Sciatic nerve (tissue), 2 donors: ENCODE measurements at regions not wholly inside any gene's neighbourhood (a gene's known extent, or its start where the extent isn't known, plus 50 kb on each side); places are given as distances from the start of the nearest gene placed in this dataset.
A peak's percentile ranks its signal among the peaks of the same experiment; 100 is the strongest.
"Not testable (repeated sequence)": the region's sequence is repeated elsewhere in the genome, so short reads cannot be mapped to it uniquely, and the experiment has no call there.

ENCODE experiments used
- ATAC-seq: fragments of 200-7000 bp; cut with Tn5 transposase; one replicate; pipeline ENCODE4 v1.9.1; 2020; ENCODE audit warnings: mild to moderate bottlenecking, moderate library complexity
- DNase-seq: peaks from one replicate; pipeline ENCODE4 v3.0.0-alpha.2; 2020; ENCODE audit warnings: low spot score
- intact Hi-C: fragments of 100-400 bp; cut with DNase I; formaldehyde crosslinking; loops from one replicate; pipeline ENCODE4 v1.14.2; 2022
- donor health status: DM: no; HTN: no; CAD: no.
- donor health status: DM: no; HTN: no; CAD: no.

- intact Hi-C loops: no loop called here
- DNase-seq: peak; percentile 7
- no peak for ATAC-seq
These were observed 386.1 kb downstream of the SEC14L1 start for GRCh38 chr17:77526728-77527350.

GRCh38 chr17:77527409-77527808, 386.6 kb downstream of the SEC14L1 start:
- ATAC-seq (no peak), DNase-seq (peak; percentile 14)
- intact Hi-C loops: no loop called here

GRCh38 chr17:77527836-77528505, 387.2 kb downstream of the SEC14L1 start:
- intact Hi-C loops: no loop called here
- DNase-seq (peak; percentile 40), ATAC-seq (no peak)

- intact Hi-C loops: no loop called here
- DNase-seq: peak; percentile 56
- ATAC-seq: peak; percentile 45
These were observed 388.0 kb downstream of the SEC14L1 start for GRCh38 chr17:77528516-77529327.

- intact Hi-C loops: no loop called here
- ATAC-seq (no peak), DNase-seq (peak; percentile 49)
These were observed 388.5 kb downstream of the SEC14L1 start for GRCh38 chr17:77529328-77529650.

- DNase-seq (peak; percentile 40), ATAC-seq (no peak)
- intact Hi-C loops: no loop called here
These were observed 389.8 kb downstream of the SEC14L1 start for GRCh38 chr17:77530591-77530990.

- intact Hi-C loops: no loop called here
- ATAC-seq: no peak
These were observed 390.2 kb downstream of the SEC14L1 start for GRCh38 chr17:77531002-77531401.

GRCh38 chr17:77531641-77532040, 390.9 kb downstream of the SEC14L1 start:
- ATAC-seq (no peak), DNase-seq (peak; percentile 19)
- intact Hi-C loops: no loop called here

More at GRCh38 chr17:77531002-77531401, 390.2 kb downstream of the SEC14L1 start:
- no peak for DNase-seq

GRCh38 chr17:77533697-77534096, 392.9 kb downstream of the SEC14L1 start:
- DNase-seq: peak; percentile 14
- ATAC-seq, intact Hi-C loops: not testable (repeated sequence)

- intact Hi-C loops: no loop called here
- no peak for ATAC-seq
- DNase-seq: no peak
These were observed 393.4 kb downstream of the SEC14L1 start for GRCh38 chr17:77534137-77534536.

GRCh38 chr17:77535435-77535834, 394.7 kb downstream of the SEC14L1 start:
- ATAC-seq (no peak), DNase-seq (peak; percentile 51)
- intact Hi-C loops: no loop called here

GRCh38 chr17:77535892-77536291, 395.1 kb downstream of the SEC14L1 start:
- DNase-seq (peak; percentile 45), ATAC-seq (no peak)
- intact Hi-C loops: no loop called here

GRCh38 chr17:77537566-77537965, 396.8 kb downstream of the SEC14L1 start:
- ATAC-seq: no peak
- intact Hi-C loops: no loop called here
- DNase-seq: no peak

GRCh38 chr17:77540531-77540930, 399.8 kb downstream of the SEC14L1 start:
- ATAC-seq (no peak), DNase-seq (no peak)
- intact Hi-C loops: no loop called here

- ATAC-seq: no peak
- no peak for DNase-seq
- intact Hi-C loops: no loop called here
These were observed 400.2 kb downstream of the SEC14L1 start for GRCh38 chr17:77540975-77541374.

- no peak for DNase-seq
- intact Hi-C loops: no loop called here
- ATAC-seq: no peak
These were observed 401.2 kb downstream of the SEC14L1 start for GRCh38 chr17:77542011-77542410.

- ATAC-seq (peak; percentile 98), DNase-seq (peak; percentile 88)
- intact Hi-C loops: no loop called here
These were observed 402.1 kb downstream of the SEC14L1 start for GRCh38 chr17:77542551-77543490.

- peak; percentile 43 for ATAC-seq
- intact Hi-C loops: no loop called here
- no peak for DNase-seq
These were observed 403.0 kb downstream of the SEC14L1 start for GRCh38 chr17:77543801-77544200.
